ENCODE measurements at regions not wholly inside any gene's neighbourhood (a gene's known extent, or its start where the extent isn't known, plus 50 kb on each side); places are given as distances from the start of the nearest gene placed in this dataset.

DNA sequence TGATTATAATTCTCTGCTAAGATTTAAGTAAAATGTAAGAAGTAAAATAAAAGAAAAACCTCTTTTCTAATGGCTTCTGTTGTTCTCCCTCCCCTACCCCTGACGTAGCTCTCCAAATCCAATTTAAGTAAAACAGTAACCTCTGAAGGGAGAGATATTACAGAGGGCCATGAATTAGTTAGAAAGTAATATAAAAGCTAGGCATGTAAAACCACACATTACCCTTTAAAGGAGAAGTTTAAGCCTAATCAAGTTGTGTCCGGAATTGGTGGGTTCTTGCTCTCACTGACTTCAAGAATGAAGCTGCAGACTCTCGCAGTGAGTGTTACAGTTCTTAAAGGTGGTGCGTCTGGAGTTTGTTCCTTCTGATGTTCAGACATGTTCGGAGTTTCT, 116.9 kb upstream of the SCN7A start:
- intact Hi-C loops (cut with micrococcal nuclease; ENCODE audit: unreplicated experiment) = no loop called here
- Histone ChIP-seq H3K9me3 (ENCODE audit: low read depth, low read length, poor library complexity, severe bottlenecking) (no peaks in the 10 kb centered on the region), H3K4me3 (ENCODE audit: low read depth, low read length, poor library complexity, severe bottlenecking) (no peak overlapping the region), H3K36me3 (ENCODE audit: insufficient read depth, low read length, poor library complexity, severe bottlenecking) (no peaks in the 10 kb centered on the region), H3K4me1 (ENCODE audit: insufficient read depth, low read length, poor library complexity, severe bottlenecking) (no peaks in the 10 kb centered on the region), H3K27ac (ENCODE audit: low read depth, low read length, poor library complexity, severe bottlenecking) (no peak overlapping the region), H3K27me3 (replicated peaks; ENCODE audit: insufficient read depth, low read depth, low read length, poor library complexity) (no peaks in the 10 kb centered on the region)
- no TSS peak for BruUV-seq (replicated peaks)
- no peak for TF ChIP-seq EZH2 (IDR thresholded peaks at IDR 0.05; ENCODE audit: borderline replicate concordance, low read depth, low read length, poor library complexity, severe bottlenecking)
- TF ChIP-seq, protein P1, sequence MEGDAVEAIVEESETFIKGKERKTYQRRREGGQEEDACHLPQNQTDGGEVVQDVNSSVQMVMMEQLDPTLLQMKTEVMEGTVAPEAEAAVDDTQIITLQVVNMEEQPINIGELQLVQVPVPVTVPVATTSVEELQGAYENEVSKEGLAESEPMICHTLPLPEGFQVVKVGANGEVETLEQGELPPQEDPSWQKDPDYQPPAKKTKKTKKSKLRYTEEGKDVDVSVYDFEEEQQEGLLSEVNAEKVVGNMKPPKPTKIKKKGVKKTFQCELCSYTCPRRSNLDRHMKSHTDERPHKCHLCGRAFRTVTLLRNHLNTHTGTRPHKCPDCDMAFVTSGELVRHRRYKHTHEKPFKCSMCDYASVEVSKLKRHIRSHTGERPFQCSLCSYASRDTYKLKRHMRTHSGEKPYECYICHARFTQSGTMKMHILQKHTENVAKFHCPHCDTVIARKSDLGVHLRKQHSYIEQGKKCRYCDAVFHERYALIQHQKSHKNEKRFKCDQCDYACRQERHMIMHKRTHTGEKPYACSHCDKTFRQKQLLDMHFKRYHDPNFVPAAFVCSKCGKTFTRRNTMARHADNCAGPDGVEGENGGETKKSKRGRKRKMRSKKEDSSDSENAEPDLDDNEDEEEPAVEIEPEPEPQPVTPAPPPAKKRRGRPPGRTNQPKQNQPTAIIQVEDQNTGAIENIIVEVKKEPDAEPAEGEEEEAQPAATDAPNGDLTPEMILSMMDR (conservative IDR thresholded peaks at IDR 0.05; ENCODE audit: low read depth, low read length) = no peak
- DNase-seq (ENCODE audit: low spot score) = no peak
- ChIA-PET POLR2A (ENCODE audit: low non-redundant PET) (no interaction called here), CTCF (no interaction called here)

DNA sequence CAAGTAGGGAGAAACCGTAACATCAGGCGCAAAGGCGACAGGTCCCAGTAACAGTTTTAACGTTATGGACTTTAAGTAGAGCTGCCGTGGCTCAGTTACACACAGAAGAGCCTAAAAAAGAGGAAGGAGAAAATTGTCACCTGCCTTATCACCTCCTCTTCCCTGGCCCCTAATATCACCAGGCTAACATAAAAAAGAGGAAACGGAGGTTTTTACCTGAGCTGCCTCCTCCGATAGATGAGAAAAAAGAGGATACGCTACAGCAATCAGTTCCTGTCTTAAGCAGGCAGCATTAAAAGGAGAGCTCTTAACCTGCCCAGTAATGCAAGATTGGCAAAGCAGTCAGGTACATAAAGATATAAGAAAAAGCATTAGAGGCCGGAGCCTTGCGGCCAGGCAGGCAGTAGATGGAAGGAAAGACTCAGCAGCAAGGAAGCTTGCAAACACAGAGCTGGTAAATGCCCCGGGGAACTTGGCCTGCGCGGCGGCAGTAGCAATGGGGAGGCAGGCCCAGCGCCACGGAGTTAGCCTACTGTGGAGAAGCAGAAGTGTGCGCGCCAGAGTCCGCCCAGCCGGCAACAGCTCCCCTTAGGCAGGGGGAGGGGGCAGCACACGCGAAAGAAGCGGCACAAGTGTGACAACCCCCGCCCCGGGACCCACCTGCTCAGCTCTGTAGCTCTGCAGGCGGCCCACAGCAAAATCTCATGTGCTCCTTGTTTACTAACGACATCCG, 116.3 kb upstream of the SCN7A start:
- intact Hi-C loops (cut with micrococcal nuclease; ENCODE audit: unreplicated experiment) = no loop called here
- POLR2A ChIA-PET (ENCODE audit: low non-redundant PET) = no interaction called here
- Histone ChIP-seq H3K9me3 (ENCODE audit: low read depth, low read length, poor library complexity, severe bottlenecking) (no peaks in the 10 kb centered on the region), H3K27me3 (replicated peaks; ENCODE audit: insufficient read depth, low read depth, low read length, poor library complexity) (no peaks in the 10 kb centered on the region), H3K4me3 (ENCODE audit: low read depth, low read length, poor library complexity, severe bottlenecking) (no peak overlapping the region), H3K27ac (ENCODE audit: low read depth, low read length, poor library complexity, severe bottlenecking) (no peak overlapping the region), H3K36me3 (ENCODE audit: insufficient read depth, low read length, poor library complexity, severe bottlenecking) (no peaks in the 10 kb centered on the region), H3K4me1 (ENCODE audit: insufficient read depth, low read length, poor library complexity, severe bottlenecking) (no peaks in the 10 kb centered on the region)
- no peak for DNase-seq (ENCODE audit: low spot score)
- TF ChIP-seq, protein P1 (conservative IDR thresholded peaks at IDR 0.05; ENCODE audit: low read depth, low read length) = no peak
- TF ChIP-seq EZH2 (IDR thresholded peaks at IDR 0.05; ENCODE audit: borderline replicate concordance, low read depth, low read length, poor library complexity, severe bottlenecking) = no peak
- no TSS peak for BruUV-seq (replicated peaks)
- CTCF ChIA-PET = no interaction called here

DNA sequence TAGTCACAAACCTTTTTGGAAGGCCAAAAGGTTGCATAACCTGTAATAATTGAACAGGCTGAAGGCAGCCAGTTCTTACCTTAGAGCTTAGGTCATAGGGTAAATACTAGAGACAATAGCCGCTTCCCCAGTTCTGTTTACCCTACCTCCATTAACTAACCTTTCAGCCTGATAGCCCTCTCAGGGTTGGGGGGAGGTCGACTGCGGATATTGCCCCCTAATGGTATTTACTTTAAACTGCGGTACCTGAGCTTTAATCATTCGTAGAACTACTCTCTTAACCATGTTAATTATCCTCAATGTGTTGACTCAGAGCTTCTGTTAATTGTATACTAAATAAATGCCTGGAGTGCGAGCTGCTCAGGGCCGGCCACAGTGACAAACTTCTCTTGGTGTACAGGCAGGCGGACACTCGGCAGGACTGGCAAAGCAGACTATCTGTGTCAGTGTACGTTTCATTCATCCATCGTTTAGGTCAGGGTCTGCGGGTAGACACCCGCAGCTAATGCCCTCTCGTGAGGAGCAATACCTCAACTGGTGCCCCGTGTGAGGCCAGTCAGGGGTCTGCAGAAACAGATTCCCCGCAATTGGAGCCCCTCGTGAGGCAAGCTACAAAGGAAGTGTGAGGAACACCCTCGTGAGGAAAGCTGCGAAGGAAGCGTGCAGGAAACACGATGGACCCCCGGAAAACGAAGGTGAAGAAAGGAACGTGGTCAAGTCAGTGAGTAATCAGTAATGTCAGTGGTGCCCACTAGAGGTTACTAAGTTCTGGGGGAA, 115.3 kb upstream of the SCN7A start:
- ChIA-PET CTCF (no interaction called here), POLR2A (ENCODE audit: low non-redundant PET) (no interaction called here)
- DNase-seq (ENCODE audit: low spot score) = no peak
- Histone ChIP-seq H3K27ac (ENCODE audit: low read depth, low read length, poor library complexity, severe bottlenecking) (no peak overlapping the region), H3K4me1 (ENCODE audit: insufficient read depth, low read length, poor library complexity, severe bottlenecking) (no peaks in the 10 kb centered on the region), H3K27me3 (replicated peaks; ENCODE audit: insufficient read depth, low read depth, low read length, poor library complexity) (no peaks in the 10 kb centered on the region), H3K36me3 (ENCODE audit: insufficient read depth, low read length, poor library complexity, severe bottlenecking) (no peaks in the 10 kb centered on the region), H3K4me3 (ENCODE audit: low read depth, low read length, poor library complexity, severe bottlenecking) (no peak overlapping the region), H3K9me3 (ENCODE audit: low read depth, low read length, poor library complexity, severe bottlenecking) (no peaks in the 10 kb centered on the region)
- intact Hi-C loops (cut with micrococcal nuclease; ENCODE audit: unreplicated experiment) = no loop called here
- BruUV-seq (replicated peaks) = no TSS peak
- TF ChIP-seq, protein P1 (conservative IDR thresholded peaks at IDR 0.05; ENCODE audit: low read depth, low read length) = peak; percentile 24; the same call in 1 of the 2 replicates
- TF ChIP-seq EZH2 (IDR thresholded peaks at IDR 0.05; ENCODE audit: borderline replicate concordance, low read depth, low read length, poor library complexity, severe bottlenecking) = no peak
